Activated CD4-positive, alpha-beta memory T cell treated with anti-CD3 and anti-CD28 coated beads for 36 hours (primary cell): ENCODE measurements at regions not wholly inside any gene's neighbourhood (a gene's known extent, or its start where the extent isn't known, plus 50 kb on each side); places are given as distances from the start of the nearest gene placed in this dataset.

Experiments used
- CTCF ChIA-PET: fragments of 350-600 bp; sonication (Branson Sonifier 250); formaldehyde crosslinking; loops from one replicate; lab custom pipeline; 2021; ENCODE audit warnings: antibody characterized with exemption, inconsistent platforms; lab: Charles Lee
- POLR2A ChIA-PET: fragments of 350-600 bp; sonication (Branson Sonifier 250); formaldehyde crosslinking; loops from one replicate; lab custom pipeline; 2021; ENCODE audit warnings: antibody characterized with exemption; lab: Charles Lee
- DNase-seq: peaks from one replicate; pipeline ENCODE4 v3.0.0-alpha.2; 2020
- H3K27ac Mint-ChIP-seq: one replicate; pipeline ENCODE4 v1.8.0; 2021; ENCODE audit warnings: mixed read lengths
- H3K27me3 Mint-ChIP-seq: one replicate; pipeline ENCODE4 v1.8.0; 2021; ENCODE audit warnings: mixed read lengths
- H3K36me3 Mint-ChIP-seq: one replicate; pipeline ENCODE4 v1.8.0; 2021; ENCODE audit warnings: mixed read lengths
- H3K4me1 Mint-ChIP-seq: one replicate; pipeline ENCODE4 v1.8.0; 2021; ENCODE audit warnings: low read depth, mixed read lengths
- H3K4me3 Mint-ChIP-seq: one replicate; pipeline ENCODE4 v1.8.0; 2021; ENCODE audit warnings: mild to moderate bottlenecking, mixed read lengths
- H3K9me3 Mint-ChIP-seq: one replicate; pipeline ENCODE4 v1.8.0; 2021; ENCODE audit warnings: mixed read lengths
- intact Hi-C: fragments of 100-400 bp; cut with micrococcal nuclease; formaldehyde crosslinking; loops from one replicate; pipeline ENCODE4 v1.15.1; 2023

GRCh38 chr18:40707797-40708196, 1247.2 kb upstream of the PIK3C3 start:
- Mint-ChIP-seq H3K36me3 (no peaks in the 10 kb centered on the region), H3K9me3 (peaks cover 21% of the 10 kb centered on the region), H3K4me3 (no peak overlapping the region), H3K4me1 (no peaks in the 10 kb centered on the region), H3K27me3 (no peaks in the 10 kb centered on the region), H3K27ac (no peak overlapping the region)
- DNase-seq, result no peak
- ChIA-PET POLR2A (no interaction called here), CTCF (no interaction called here)
- intact Hi-C loops, result loop anchor here (5.0 kb wide), 1 partner anchor 945 kb away; no protein-coding TSS in a partner anchor

- ChIA-PET CTCF (no interaction called here), POLR2A (no interaction called here)
- Mint-ChIP-seq H3K36me3 (no peaks in the 10 kb centered on the region), H3K27ac (no peak overlapping the region), H3K27me3 (no peaks in the 10 kb centered on the region), H3K4me3 (no peak overlapping the region), H3K9me3 (peaks cover 56% of the 10 kb centered on the region), H3K4me1 (no peaks in the 10 kb centered on the region)
- intact Hi-C loops, result no loop called here
- no peak for DNase-seq
Measured at GRCh38 chr18:40698129-40698528, 1256.9 kb upstream of the PIK3C3 start.

GRCh38 chr18:40695526-40695925, 1259.5 kb upstream of the PIK3C3 start:
- Mint-ChIP-seq H3K4me1 (no peaks in the 10 kb centered on the region), H3K27me3 (no peaks in the 10 kb centered on the region), H3K9me3 (peaks cover 39% of the 10 kb centered on the region), H3K27ac (no peak overlapping the region), H3K36me3 (no peaks in the 10 kb centered on the region), H3K4me3 (no peak overlapping the region)
- CTCF ChIA-PET, result no interaction called here
- POLR2A ChIA-PET, result no interaction called here
- intact Hi-C loops, result no loop called here
- DNase-seq, result no peak

- POLR2A ChIA-PET, result no interaction called here
- peaks cover 30% of the 10 kb centered on the region for H3K9me3 Mint-ChIP-seq
Measured at GRCh38 chr18:40692871-40693270, 1262.2 kb upstream of the PIK3C3 start.

GRCh38 chr18:40690062-40690461, 1265.0 kb upstream of the PIK3C3 start:
- Mint-ChIP-seq H3K36me3 (no peaks in the 10 kb centered on the region), H3K4me1 (no peaks in the 10 kb centered on the region), H3K27me3 (no peaks in the 10 kb centered on the region), H3K4me3 (no peak overlapping the region), H3K9me3 (peaks cover 21% of the 10 kb centered on the region), H3K27ac (no peak overlapping the region)
- ChIA-PET POLR2A (no interaction called here), CTCF (no interaction called here)
- no peak for DNase-seq
- intact Hi-C loops, result no loop called here

More at GRCh38 chr18:40692871-40693270, 1262.2 kb upstream of the PIK3C3 start:
- DNase-seq, result no peak
- H3K36me3 Mint-ChIP-seq, result no peaks in the 10 kb centered on the region
- H3K4me1 Mint-ChIP-seq, result no peaks in the 10 kb centered on the region
- intact Hi-C loops, result no loop called here
- no peak overlapping the region for H3K4me3 Mint-ChIP-seq
- no peaks in the 10 kb centered on the region for H3K27me3 Mint-ChIP-seq
- no peak overlapping the region for H3K27ac Mint-ChIP-seq
- CTCF ChIA-PET, result no interaction called here

GRCh38 chr18:40687399-40687798, 1267.6 kb upstream of the PIK3C3 start:
- no peak overlapping the region for H3K4me3 Mint-ChIP-seq
- POLR2A ChIA-PET, result no interaction called here
- no peaks in the 10 kb centered on the region for H3K4me1 Mint-ChIP-seq
- H3K27me3 Mint-ChIP-seq, result no peaks in the 10 kb centered on the region
- DNase-seq, result no peak
- H3K9me3 Mint-ChIP-seq, result peaks cover 16% of the 10 kb centered on the region
- intact Hi-C loops, result loop anchor here (1.0 kb wide), 1 partner anchor 8 kb away; no protein-coding TSS in a partner anchor
- no peaks in the 10 kb centered on the region for H3K36me3 Mint-ChIP-seq
- no peak overlapping the region for H3K27ac Mint-ChIP-seq
- CTCF ChIA-PET, result no interaction called here

GRCh38 chr18:40686836-40687235, 1268.2 kb upstream of the PIK3C3 start:
- Mint-ChIP-seq H3K36me3 (no peaks in the 10 kb centered on the region), H3K9me3 (peaks cover 16% of the 10 kb centered on the region), H3K27ac (no peak overlapping the region), H3K4me3 (no peak overlapping the region), H3K4me1 (no peaks in the 10 kb centered on the region), H3K27me3 (no peaks in the 10 kb centered on the region)
- DNase-seq, result no peak
- intact Hi-C loops, result loop anchor here (1.0 kb wide), 1 partner anchor 8 kb away; no protein-coding TSS in a partner anchor
- ChIA-PET POLR2A (no interaction called here), CTCF (no interaction called here)

- CTCF ChIA-PET, result no interaction called here
- no peak overlapping the region for H3K4me3 Mint-ChIP-seq
- intact Hi-C loops, result no loop called here
Measured at GRCh38 chr18:40685219-40685618, 1269.8 kb upstream of the PIK3C3 start.

GRCh38 chr18:40678318-40678717, 1276.7 kb upstream of the PIK3C3 start:
- H3K27ac Mint-ChIP-seq, result no peak overlapping the region
- no peaks in the 10 kb centered on the region for H3K4me1 Mint-ChIP-seq
- intact Hi-C loops, result no loop called here
- POLR2A ChIA-PET, result no interaction called here
- CTCF ChIA-PET, result no interaction called here
- H3K9me3 Mint-ChIP-seq, result peaks cover 8% of the 10 kb centered on the region
- H3K4me3 Mint-ChIP-seq, result no peak overlapping the region
- no peaks in the 10 kb centered on the region for H3K36me3 Mint-ChIP-seq
- no peaks in the 10 kb centered on the region for H3K27me3 Mint-ChIP-seq
- DNase-seq, result no peak

More at GRCh38 chr18:40685219-40685618, 1269.8 kb upstream of the PIK3C3 start:
- H3K4me1 Mint-ChIP-seq, result no peaks in the 10 kb centered on the region
- H3K27ac Mint-ChIP-seq, result no peak overlapping the region
- no peaks in the 10 kb centered on the region for H3K27me3 Mint-ChIP-seq
- peaks cover 16% of the 10 kb centered on the region for H3K9me3 Mint-ChIP-seq
- H3K36me3 Mint-ChIP-seq, result no peaks in the 10 kb centered on the region
- POLR2A ChIA-PET, result no interaction called here
- no peak for DNase-seq

GRCh38 chr18:40676668-40677067, 1278.4 kb upstream of the PIK3C3 start:
- Mint-ChIP-seq H3K36me3 (no peaks in the 10 kb centered on the region), H3K9me3 (peaks cover 8% of the 10 kb centered on the region), H3K4me1 (no peaks in the 10 kb centered on the region), H3K27me3 (no peaks in the 10 kb centered on the region), H3K4me3 (no peak overlapping the region), H3K27ac (no peak overlapping the region)
- intact Hi-C loops, result no loop called here
- ChIA-PET POLR2A (no interaction called here), CTCF (no interaction called here)
- no peak for DNase-seq

GRCh38 chr18:40673150-40673549, 1281.9 kb upstream of the PIK3C3 start:
- no peaks in the 10 kb centered on the region for H3K36me3 Mint-ChIP-seq
- CTCF ChIA-PET, result no interaction called here
- intact Hi-C loops, result no loop called here
- no peaks in the 10 kb centered on the region for H3K27me3 Mint-ChIP-seq
- no peak overlapping the region for H3K4me3 Mint-ChIP-seq
- no peak for DNase-seq
- POLR2A ChIA-PET, result no interaction called here
- no peaks in the 10 kb centered on the region for H3K4me1 Mint-ChIP-seq
- H3K27ac Mint-ChIP-seq, result no peak overlapping the region
- peaks cover 15% of the 10 kb centered on the region for H3K9me3 Mint-ChIP-seq

- Mint-ChIP-seq H3K9me3 (peaks cover 18% of the 10 kb centered on the region), H3K4me3 (no peak overlapping the region), H3K27me3 (no peaks in the 10 kb centered on the region), H3K36me3 (no peaks in the 10 kb centered on the region), H3K27ac (no peak overlapping the region), H3K4me1 (no peaks in the 10 kb centered on the region)
- ChIA-PET CTCF (no interaction called here), POLR2A (no interaction called here)
- intact Hi-C loops, result no loop called here
- DNase-seq, result no peak
Measured at GRCh38 chr18:40672590-40672989, 1282.4 kb upstream of the PIK3C3 start.

GRCh38 chr18:40670668-40671375, 1284.2 kb upstream of the PIK3C3 start:
- ChIA-PET POLR2A (no interaction called here), CTCF (no interaction called here)
- intact Hi-C loops, result no loop called here
- no peak for DNase-seq
- H3K4me3 Mint-ChIP-seq, result no peak overlapping the region
- no peaks in the 10 kb centered on the region for H3K36me3 Mint-ChIP-seq
- H3K4me1 Mint-ChIP-seq, result no peaks in the 10 kb centered on the region
- H3K27ac Mint-ChIP-seq, result no peak overlapping the region
- peaks cover 20% of the 10 kb centered on the region for H3K9me3 Mint-ChIP-seq
- H3K27me3 Mint-ChIP-seq, result no peaks in the 10 kb centered on the region
